Activated T-cell treated with anti-CD3 and anti-CD28 coated beads for 1 hour (primary cell): ENCODE measurements at regions not wholly inside any gene's neighbourhood (a gene's known extent, or its start where the extent isn't known, plus 50 kb on each side); places are given as distances from the start of the nearest gene placed in this dataset.

Experiments used
- DNase-seq: peaks from one replicate; pipeline ENCODE4 v3.0.0-alpha.2; 2020; ENCODE audit warnings: low read depth

DNA sequence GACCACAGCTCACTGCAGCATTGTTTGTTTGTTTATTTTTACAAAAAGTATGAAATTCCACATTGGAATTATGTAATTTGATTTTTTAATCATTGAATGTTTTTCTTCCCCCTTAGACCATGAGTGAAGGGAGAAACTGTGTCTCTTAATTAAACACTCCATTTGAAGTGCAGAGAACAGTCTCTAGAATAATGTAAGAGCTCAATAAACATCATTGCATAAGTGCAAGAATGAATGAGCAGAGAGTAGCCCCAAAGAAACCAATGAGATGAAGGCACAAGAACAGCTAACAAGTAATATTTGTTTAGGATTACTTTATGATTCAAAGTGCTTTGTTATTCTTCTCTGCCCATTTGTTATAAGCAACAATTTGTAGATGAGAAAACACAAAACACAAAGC is 921.3 kb upstream of the LCORL start:
- DNase-seq, result no peak

DNA sequence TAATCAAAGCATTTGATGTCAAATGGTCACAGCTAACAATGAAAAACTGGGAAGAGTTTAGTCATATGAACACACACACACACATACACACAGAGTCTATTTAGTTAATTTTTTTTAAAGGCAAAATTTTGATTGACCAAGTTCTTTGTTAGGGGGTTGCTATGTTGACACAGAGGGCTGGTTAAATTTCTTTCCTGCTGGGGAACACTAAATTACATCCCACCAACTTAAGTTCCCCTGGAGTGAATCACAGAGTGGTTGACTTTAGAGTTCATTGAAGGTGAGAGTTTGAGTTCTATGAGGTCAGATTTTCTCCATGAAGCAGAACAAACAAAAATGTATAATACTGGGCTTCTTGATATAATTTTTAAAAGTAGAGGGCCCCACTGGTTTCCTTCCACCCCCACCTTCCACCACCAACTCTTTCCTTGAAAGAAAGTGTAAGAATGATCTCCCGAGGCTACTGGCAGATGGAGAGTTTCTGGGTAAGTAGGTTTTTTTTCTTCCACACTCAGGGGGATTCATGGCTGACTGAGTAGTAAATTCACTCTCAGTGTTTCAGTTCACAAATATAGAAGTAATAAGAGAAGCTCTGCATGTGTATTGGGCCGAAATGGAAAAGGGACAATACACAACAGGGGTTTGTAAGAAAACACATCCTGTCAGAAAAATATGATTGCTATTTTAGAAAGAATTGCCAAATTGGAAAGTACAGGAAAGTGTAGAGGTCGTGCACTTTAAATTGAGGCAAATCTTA is 917.0 kb upstream of the LCORL start:
- DNase-seq, result no peak

DNA sequence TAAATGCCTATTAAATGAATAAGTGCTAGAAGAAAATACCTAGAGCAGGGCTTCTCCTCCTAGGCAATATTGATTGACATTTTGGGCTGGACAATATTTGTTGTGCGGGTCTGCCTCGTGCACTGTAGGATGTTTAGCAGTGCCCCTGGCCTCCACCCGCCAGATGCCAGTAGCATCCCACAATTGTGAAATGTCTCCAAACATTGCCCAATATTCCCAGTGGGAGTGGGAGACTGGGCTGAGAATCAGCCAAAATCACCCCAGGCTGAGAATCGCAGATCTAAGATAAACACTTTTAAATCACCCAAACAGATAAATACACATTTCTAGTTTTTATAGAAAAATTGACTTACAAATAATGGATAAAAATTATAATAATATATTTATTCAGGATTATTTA is 916.2 kb upstream of the LCORL start:
- DNase-seq, result no peak

DNA sequence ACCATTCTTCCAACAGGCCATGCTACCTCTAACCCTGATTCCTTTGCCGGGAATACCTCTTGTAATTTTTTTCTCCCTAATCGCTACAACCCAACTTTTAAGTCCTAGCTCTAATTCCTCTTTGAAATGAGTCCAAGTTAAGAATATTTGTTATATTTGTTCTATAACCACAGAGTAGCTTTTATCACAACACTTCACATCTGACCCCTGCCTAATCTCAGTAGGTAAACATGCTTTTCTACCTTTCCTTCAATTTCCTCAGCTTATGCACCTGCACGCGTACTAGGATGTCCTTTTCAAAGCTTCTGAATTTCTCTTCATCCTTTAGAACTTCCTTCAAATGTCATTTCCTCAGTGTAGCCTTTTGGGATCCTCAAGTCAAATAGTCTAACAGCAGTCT is 915.5 kb upstream of the LCORL start:
- DNase-seq, result no peak

DNA sequence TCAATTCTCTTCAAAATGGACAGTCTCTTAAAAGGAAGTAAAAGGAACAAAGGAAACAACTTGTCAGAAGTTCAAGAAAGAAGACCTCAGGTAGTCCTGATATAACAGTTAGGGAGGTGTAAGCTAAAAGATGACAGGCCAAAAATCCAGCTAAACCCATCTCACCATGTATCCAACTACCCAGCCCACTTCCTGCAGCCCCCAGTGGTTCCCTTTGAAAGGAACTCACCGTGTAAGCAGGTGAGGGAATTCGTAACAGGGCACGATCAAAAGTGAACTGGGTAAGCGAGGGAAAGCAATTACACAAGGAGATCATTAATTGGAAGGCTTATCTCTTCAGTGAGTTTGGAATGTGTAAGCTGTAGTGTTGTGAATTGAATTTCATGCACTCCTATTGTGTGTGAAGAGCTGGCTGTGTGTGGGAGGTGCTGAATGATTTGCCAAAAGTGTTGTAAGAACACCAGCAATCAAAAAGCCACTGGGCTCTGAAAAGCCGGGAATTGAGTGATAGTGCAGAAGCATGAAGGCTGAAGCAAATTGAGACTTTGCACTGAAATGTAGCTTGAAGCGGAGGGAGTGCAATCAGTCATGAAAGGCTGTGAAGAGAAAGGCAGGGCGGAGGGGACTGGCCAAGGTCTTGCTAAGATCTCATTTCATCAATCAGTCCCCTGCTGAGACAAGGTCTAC is 914.2 kb upstream of the LCORL start:
- no peak for DNase-seq

DNA sequence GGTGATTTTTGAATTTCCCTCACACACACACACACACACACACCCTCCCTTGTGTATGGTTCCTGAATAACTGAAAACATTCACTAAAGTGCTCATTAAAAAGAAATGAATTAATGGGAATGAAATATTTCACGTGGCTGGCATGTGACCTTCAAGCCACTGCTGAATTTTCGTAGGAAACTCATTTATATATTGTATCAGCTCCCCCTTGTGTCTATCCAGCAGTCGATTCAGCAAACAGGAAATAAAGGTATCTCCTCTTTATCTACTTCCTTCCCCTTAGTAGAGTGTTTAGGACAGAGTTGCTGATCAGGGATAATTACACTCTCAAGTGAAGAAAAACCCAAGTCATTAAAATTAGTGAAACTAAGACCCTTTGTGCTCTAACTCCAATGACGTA is 912.6 kb upstream of the LCORL start:
- DNase-seq, result no peak

DNA sequence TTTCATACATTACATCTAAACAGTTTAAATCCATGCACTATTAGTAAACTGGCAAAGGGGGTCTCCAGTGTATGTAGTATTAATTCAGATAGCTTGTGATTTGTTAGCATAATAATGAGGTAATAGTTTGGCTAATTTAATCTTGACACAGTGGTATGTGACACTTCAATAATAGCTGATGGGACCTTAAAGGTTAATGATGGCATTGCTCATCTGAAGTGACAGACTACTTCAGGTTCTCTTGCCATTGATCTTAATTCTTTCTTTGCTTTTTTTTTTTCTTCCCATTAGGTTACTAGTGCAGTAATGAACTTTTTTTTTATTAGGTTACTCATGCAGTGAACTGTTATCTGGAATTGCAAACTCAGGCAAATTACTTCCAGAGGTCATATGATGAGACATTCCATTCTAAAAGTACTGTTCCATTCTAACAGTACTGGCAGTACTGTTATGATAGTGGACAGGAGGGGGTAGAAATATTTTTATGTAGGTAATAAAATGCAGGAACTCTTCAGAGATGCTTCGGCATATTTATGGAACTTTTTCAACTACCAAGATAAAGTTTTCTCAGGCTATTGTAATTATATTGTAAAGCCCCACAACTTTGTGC is 911.3 kb upstream of the LCORL start:
- no peak for DNase-seq

DNA sequence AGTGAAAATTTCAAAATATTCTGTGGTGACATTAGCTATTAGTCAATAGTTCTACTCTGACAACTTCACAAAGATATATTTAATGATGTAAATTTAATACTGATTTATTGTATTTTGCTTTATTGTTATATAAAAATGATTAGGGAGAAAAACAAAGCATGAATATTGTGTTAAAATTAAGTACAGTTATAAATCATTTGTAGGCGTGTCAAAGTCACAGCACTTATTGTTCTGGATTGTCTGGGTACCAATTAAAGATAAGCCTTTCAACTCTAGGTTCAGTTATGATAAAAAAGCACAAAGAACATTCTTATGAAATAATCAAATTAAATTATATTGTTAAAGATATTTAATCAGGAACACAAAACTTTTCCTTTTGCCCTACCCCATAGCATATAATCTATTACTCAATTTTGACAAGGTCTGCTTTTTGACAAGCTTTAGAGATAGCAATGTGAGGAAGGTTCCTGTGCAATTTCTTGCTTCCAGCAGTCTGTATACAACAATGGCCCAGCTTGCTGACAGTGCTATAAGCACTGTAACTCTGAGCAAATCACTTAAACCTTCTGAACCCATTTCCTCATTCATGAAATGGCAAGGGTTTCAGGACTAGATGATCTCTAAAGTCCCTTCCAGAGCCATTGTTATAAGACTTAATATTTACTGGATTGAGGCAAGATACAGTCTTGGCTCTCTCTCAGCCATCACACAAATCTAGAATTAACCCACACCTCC is 910.3 kb upstream of the LCORL start:
- DNase-seq, result no peak

DNA sequence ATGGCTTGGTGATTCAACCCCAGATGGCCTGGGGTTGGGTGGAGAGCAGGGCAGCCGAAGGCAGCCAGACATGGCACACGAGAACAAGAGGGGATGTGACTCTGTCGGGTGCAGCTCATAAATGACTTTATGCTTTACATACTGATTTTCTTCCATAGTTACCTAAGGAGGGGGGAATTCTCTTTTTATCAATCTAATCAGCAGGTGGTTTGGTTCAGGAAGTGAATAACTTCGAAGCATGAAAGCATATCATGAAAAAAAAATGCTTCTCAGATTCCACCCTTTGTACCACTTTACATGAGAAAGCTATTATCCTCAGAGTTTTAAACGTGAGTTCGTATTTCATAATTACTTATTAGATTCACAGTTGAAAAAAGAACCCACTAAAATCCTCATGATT is 908.9 kb upstream of the LCORL start:
- DNase-seq, result no peak

DNA sequence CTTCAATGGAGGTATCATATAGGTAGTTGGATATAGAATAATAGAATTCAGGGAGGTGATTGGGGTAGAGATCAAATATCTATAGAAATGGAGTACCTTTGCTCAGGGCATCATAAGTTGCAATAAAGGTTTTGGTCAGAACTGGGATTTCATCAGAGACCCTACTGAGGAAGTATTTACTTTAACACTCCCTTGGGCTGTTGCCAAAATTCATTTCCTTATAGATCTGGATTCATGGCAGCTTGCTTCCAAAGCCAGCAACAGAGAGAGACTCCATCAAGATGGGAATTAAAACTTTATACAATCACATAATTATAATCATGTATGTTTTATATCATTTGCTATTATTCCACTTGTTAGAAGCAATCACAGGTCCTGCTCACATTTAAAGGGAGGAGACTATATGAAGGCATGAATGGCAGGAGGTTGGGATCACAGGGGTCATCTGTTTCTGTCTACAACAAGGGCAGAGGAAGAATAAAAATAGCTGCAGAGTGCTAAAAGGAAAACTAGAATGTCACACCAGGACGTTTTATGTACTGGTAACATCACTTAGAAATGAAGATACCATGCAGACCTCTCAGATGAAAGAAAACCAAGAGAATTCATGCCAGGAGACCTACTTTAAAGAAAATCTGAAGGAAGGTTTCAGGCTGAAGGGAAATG is 902.1 kb upstream of the LCORL start:
- DNase-seq, result no peak

DNA sequence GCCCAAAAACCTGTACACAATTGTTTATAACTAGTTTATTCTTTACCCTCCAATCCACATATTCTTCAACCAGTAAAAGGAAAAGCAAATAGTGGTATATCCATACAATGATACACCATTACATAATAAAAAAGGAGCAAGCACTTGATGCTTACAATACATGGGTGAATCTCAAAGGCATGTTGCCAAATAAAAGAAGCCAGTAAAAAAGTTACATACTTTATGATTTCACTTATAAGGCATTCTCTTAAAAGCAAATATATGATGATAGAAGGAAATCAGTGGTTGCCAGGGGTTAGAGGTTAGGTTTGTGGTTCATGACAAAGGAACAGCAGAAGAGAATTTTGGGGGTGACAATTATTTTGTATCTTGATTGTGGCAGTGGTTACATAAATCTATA is 896.1 kb upstream of the LCORL start:
- DNase-seq, result no peak

DNA sequence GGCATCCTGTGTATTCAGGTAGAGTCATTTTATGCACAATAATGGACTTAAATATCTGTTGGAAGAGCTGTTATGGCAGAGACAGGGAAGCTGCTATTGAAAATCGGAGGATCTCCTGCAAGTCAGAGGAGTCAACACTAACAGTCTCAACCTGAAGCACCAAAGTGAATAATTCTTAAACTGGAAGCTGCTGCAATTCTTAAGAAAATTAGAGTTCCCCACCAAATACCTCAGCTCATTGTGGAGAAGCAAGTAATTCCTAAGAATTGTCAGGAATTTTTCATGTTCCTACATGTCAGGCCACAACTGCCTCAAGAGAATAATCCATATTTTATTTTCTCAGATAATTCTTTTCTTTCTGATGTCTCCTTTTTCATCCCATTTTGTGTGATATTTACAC is 892.6 kb upstream of the LCORL start:
- DNase-seq, result no peak

DNA sequence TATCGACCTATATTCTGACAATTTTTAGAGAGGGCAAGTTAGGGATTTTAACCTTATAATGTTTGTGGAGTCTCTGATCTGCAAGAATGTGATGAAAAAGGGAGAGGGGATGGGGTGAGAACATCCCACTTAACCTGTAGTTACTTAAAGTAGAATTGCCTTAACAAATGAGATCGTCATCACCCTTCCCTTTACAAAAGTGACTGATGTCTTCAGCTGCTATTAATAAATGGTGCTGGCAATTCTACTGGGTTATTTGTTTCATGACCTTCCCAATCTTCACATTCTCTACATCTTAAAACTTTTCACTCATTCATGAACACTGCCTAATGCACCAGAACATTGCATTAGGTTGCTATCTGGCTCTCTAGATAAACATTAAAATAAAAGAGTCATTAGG is 873.4 kb upstream of the LCORL start:
- DNase-seq, result no peak

DNA sequence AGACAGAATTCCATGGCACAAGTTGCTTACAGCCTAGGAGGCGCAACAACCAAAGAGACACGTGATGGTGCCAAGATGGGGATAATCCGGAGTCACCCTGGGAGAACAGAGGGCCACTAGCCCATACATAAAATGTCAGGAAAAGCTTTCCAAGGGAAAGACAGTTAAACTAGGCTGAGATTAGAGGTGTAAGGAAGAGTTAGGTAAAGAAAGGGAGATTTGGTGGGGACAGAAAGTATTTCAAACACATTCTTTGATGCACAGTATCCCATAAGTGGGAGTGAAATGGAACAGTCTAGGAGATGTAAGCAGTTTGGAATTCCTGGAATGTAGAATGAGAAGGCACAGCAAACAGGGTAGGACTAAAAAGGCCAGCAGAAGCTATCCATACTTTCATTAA is 860.9 kb upstream of the LCORL start:
- DNase-seq, result no peak

DNA sequence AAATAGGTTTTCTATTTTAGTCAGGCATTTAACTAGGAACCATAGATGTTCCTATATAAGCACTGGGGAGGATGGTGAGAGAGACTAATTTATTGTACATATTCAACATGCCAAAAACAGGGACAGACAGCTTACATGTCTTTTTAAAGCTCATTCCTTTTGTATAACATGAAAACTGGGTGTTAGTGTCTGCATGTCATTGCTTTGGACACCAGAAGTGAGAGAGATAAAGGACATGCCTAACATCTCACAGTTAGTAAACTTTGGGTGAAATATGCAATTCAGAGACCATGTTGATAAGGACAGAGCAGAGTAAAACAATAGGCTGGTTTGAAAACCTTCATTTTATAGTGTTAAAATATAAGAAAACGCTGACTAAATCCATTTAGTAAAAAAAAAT is 860.0 kb upstream of the LCORL start:
- DNase-seq, result no peak

DNA sequence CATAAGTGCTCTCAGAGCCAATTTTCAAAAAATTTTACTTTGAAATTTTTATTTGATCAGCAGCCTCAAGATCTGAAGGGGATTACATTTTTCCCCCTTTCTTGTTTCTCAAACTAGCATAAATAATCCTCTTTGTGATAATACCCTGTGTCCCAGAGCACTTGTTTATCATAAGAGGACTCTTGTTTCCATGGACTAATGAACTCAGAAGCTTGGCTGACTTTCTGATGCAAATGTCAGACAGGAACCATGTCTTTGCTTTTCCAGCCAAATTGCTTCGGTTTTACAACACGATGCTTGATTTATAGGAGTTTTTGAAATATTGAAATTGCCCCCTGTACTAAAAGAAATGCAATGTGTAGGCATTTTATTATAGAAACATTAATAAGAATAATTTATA is 859.3 kb upstream of the LCORL start:
- DNase-seq, result no peak

DNA sequence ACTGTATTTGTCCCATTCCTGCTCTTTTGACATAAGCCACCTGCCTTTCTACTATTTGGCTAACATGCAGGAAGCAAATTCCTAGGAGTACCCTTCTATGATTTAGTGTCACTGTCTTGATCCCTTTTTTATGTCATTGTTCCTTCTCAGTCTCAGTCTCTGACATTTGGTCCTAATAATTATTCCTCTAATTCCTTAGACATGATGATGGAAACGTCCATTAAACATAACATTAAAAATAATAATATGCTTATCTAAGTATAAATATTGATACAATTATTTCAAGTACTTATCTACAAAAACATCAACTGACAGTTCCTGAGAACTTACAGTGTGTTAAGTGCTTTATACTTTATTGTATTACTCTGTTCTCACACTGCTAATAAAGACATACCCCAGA is 857.0 kb upstream of the LCORL start:
- no peak for DNase-seq

DNA sequence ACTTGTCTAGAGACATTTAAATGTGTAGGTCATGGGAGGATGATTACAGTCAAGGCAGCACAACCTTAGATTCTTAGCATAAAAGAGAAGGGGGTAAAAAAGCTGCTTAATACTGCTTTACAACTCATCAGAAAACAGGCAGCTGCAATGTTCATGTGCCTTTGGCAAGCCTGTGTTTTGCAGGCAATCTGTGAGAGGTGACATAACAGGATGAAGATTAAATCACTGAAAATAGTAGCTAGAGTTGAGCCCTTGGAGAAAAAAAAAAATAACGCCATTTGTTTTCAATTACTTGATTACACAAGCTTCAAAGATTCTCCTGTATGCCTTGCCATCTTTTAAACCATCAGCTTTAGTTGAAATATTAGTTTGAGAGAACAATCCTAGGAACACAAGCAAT is 847.6 kb upstream of the LCORL start:
- DNase-seq, result no peak

DNA sequence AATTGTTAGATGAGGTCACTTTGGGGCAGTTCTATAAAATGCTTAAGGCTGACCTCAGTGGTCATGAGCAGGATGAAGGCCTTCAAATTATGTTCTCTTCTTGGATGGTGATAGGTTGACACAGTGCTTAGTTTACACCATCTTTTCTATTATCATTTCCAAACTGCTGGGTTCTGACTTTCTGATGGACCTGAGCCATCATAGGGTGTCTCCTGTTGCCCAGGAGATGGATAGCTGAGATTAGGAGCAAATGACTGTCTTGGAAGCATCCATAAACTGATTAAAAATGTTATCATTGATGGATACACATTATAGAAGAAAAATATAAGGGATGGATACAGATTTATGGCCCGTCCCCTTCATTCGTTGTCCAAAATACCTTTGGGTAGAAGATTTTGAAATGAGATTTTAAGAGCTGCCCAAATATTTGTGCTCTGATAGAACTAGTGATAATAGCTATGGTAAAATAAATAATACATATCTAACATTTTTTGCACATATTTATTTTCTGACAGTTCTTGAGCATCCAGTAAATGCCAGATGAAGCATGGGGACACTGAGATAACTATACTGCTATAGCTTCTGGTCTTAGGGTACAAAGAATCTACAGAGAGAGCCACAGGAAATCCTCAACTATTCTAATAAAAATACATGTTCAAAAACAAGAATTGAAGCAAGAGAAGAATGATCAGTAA is 839.4 kb upstream of the LCORL start:
- DNase-seq, result no peak

DNA sequence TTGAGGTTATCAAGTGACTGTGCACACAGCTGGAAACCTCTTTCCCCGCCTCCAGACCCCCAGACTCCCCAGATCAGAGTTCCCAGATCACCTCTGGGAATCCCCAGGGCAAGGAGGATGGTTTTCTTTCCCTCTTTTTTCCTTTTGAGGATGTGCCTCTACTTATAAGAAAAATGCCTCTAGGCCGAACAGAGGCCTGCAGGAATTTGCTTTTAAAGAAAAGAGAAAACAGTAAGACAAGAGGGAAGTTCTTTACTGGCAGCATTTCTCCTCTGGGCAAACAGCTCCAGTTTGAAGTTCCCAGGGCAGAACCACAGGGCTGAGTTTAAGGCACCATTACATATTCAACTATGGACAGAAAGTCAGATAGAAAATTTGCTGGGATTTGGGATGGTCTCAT is 837.9 kb upstream of the LCORL start:
- DNase-seq, result no peak

DNA sequence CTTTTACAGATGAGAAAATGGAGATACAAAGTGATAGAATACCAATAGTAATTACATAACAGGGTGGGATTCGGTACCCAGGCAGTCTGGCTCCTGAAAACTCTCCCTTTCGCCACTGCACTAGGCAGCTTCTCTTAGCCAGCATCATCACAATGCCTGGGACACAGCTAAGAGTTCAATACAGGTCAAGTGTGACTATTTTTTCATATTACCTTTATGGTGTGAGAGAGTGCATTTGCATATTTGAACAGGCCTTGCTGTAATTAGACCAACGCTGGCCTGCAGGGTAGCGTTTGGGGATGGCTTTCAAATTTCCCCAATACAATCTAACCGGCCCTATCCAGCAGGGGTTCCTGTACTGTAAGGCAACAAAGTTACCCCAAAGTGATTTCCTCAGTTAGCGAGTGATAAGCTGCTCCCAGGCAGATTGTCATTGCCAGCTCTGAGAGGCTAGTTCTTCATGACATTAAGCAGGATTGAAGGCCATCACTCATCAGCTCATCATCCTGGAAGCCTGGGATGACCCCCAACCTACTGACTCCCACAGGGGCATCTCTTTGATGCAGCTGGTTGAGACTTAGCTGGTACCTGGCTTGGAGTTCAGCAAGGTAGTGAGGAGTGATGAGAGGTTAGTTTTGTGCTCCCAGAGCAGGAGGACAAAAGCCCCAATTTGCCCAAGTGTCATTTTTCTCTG is 836.8 kb upstream of the LCORL start:
- no peak for DNase-seq
